ENCODE measurements at regions not wholly inside any gene's neighbourhood (a gene's known extent, or its start where the extent isn't known, plus 50 kb on each side); places are given as distances from the start of the nearest gene placed in this dataset.

DNA sequence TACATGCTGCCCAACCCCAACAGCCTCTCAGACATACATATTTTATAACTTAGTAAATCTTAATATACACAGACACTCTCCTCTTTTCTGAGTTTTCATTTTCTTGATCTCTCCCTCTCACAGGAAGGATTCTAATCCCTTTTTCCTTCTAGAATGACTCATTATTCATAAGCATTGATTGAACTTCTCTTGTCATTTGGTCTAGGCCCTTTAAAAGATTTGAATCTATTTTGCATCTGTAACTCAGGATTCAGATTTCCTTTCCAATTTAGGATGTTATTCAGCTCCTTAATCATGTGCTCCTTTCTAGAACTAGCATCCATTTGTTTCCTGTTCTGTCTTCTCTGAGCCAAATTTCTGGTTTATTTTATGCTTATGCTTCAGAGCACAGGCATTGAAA is 624.5 kb upstream of the SGO1 start (continued):
- TF ChIP-seq KDM4A (IDR thresholded peaks at IDR 0.05; ENCODE audit: low read depth, low read length, severe bottlenecking), result no peak

GRCh38 chr3:20809356-20809755 is 623.4 kb upstream of the SGO1 start:
- POLR2A ChIA-PET (ENCODE audit: partially characterized antibody), result no interaction called here
- Histone ChIP-seq H3K9me3 (ENCODE audit: insufficient read depth in 2 of 2, low read depth in 1 of 2, low read length in 1 of 2) (no peaks in the 10 kb centered on the region), H4K20me1 (replicated peaks in 1 of 2; ENCODE audit: control insufficient read depth in 1 of 2, insufficient read depth in 2 of 2, low read length in 2 of 2) (no peaks in the 10 kb centered on the region), H4K8ac (ENCODE audit: extremely low read depth, insufficient read depth, low read length) (no peak overlapping the region), H3K4me2 (ENCODE audit: insufficient read depth in 1 of 2, low read depth in 2 of 2, low read length in 2 of 2) (no peak overlapping the region), H3K14ac (ENCODE audit: insufficient read length) (no peak overlapping the region), H3K23me2 (ENCODE audit: low read depth, low read length) (no peaks in the 10 kb centered on the region; the same call in 1 of the 2 replicates), H2BK120ac (replicated peaks; ENCODE audit: low read depth, low read length) (no peak overlapping the region), H3K79me1 (ENCODE audit: low read depth, low read length) (no peaks in the 10 kb centered on the region), H3K79me2 (ENCODE audit: control insufficient read depth in 1 of 2, insufficient read depth in 2 of 2, low read length in 2 of 2) (no peaks in the 10 kb centered on the region), H2BK20ac (ENCODE audit: low read length) (no peak overlapping the region), H4K5ac (ENCODE audit: insufficient read length, low read depth, low read length) (no peak overlapping the region), H3K56ac (replicated peaks; ENCODE audit: insufficient read length, low read depth, low read length) (no peak overlapping the region), H3K4me3 (ENCODE audit: extremely low read depth in 1 of 4, insufficient read depth in 2 of 4, low read depth in 3 of 4, low read length in 4 of 4) (no peak overlapping the region), H3K23ac (ENCODE audit: insufficient read length) (no peak overlapping the region), H2BK15ac (ENCODE audit: low read length) (no peak overlapping the region), H3K4me1 (replicated peaks in 1 of 4; ENCODE audit: control insufficient read depth in 3 of 4, insufficient read depth in 4 of 4, low read length in 3 of 4) (no peaks in the 10 kb centered on the region), H3K9ac (replicated peaks in 1 of 4; ENCODE audit: extremely low read depth in 1 of 4, low read depth in 3 of 4, low read length in 3 of 4) (no peak overlapping the region), H4K91ac (replicated peaks; ENCODE audit: insufficient read length, low read length) (no peak overlapping the region), H3K18ac (ENCODE audit: extremely low read depth, low read length) (no peak overlapping the region), H3K27ac (ENCODE audit: low read depth, low read length) (no peak overlapping the region), H3K4ac (replicated peaks; ENCODE audit: insufficient read length, low read depth, low read length) (no peak overlapping the region), H3K27me3 (replicated peaks in 1 of 4; ENCODE audit: control insufficient read depth in 3 of 4, extremely low read depth in 1 of 4, insufficient read depth in 3 of 4, low read length in 3 of 4) (no peaks in the 10 kb centered on the region), H2BK12ac (ENCODE audit: low read depth, low read length) (no peak overlapping the region), H2AK5ac (ENCODE audit: low read depth, low read length) (no peak overlapping the region), H3K36me3 (ENCODE audit: control insufficient read depth in 2 of 4, insufficient read depth in 4 of 4, low read length in 3 of 4) (no peaks in the 10 kb centered on the region), H2AFZ (ENCODE audit: low read length) (no peak overlapping the region), H2BK5ac (ENCODE audit: low read depth, low read length) (no peak overlapping the region)
- WGBS, 2 experiments (ENCODE audit: extremely low coverage in 1 of 2, insufficient coverage in 1 of 2, insufficient read length in 1 of 2, insufficient replicate concordance in 2 of 2, low coverage in 1 of 2, low lambda C conversion rate in 2 of 2, missing lambda C conversion rate in 1 of 2), result 96% methylated on average over 3 of the region's 3 CpGs; no CpG with 5 or more reads in 1 of the 2 experiments
- CTCF ChIA-PET (ENCODE audit: partially characterized antibody), result no interaction called here
- FAIRE-seq, result no peak
- DNase-seq (ENCODE audit: low read depth in 1 of 2, low spot score in 2 of 2), result no peak
- no peak for TF ChIP-seq CHD1 (IDR thresholded peaks at IDR 0.05; ENCODE audit: low read depth, low read length)
- no peak for TF ChIP-seq CREB1 (IDR thresholded peaks at IDR 0.05)
- TF ChIP-seq SIX5 (IDR thresholded peaks at IDR 0.05; ENCODE audit: low read depth, low read length), result no peak
- TF ChIP-seq TEAD4 (IDR thresholded peaks at IDR 0.05; ENCODE audit: low read depth, low read length), result no peak
- TF ChIP-seq POU5F1 (IDR thresholded peaks at IDR 0.05; ENCODE audit: low read depth, low read length), result no peak
- TF ChIP-seq KDM5A (IDR thresholded peaks at IDR 0.05; ENCODE audit: low read length), result no peak
- TF ChIP-seq EZH2 (IDR thresholded peaks at IDR 0.05; ENCODE audit: low read depth, low read length, severe bottlenecking), result no peak
- TF ChIP-seq POLR2AphosphoS5 (IDR thresholded peaks at IDR 0.05; ENCODE audit: low read depth, low read length), result no peak
- no peak for TF ChIP-seq CBX5 (IDR thresholded peaks at IDR 0.05; ENCODE audit: low read depth, low read length)
- TF ChIP-seq CEBPB (IDR thresholded peaks at IDR 0.05; ENCODE audit: low read depth, low read length), result no peak
- TF ChIP-seq ASH2L (IDR thresholded peaks at IDR 0.05; ENCODE audit: low read length), result no peak
- TF ChIP-seq SAP30 (IDR thresholded peaks at IDR 0.05; ENCODE audit: insufficient read depth, insufficient replicate concordance, low read length), result no peak
- TF ChIP-seq BRCA1 (IDR thresholded peaks at IDR 0.05; ENCODE audit: low read depth, low read length), result no peak
- no peak for TF ChIP-seq NRF1 (IDR thresholded peaks at IDR 0.05; ENCODE audit: low read depth, low read length)
- TF ChIP-seq JUND (IDR thresholded peaks at IDR 0.05; ENCODE audit: low read length), result no peak
